GM19438 (cell line): ENCODE measurements at regions not wholly inside any gene's neighbourhood (a gene's known extent, or its start where the extent isn't known, plus 50 kb on each side); places are given as distances from the start of the nearest gene placed in this dataset.
"Not testable (repeated sequence)": the region's sequence is repeated elsewhere in the genome, so short reads cannot be mapped to it uniquely, and the experiment has no call there.

Experiments used
- ATAC-seq: cut with Tn5 transposase; IDR thresholded peaks from one replicate; pipeline ENCODE4 v1.9.1; 2021; ENCODE audit warnings: low read depth; ENCODE audit not compliant: unreplicated experiment

- ATAC-seq: no peak
Observed at GRCh38 chr5:122665051-122665450, 109.8 kb upstream of the SNX2 start.

GRCh38 chr5:122668552-122668951 is 106.3 kb upstream of the SNX2 start:
- ATAC-seq: no peak

GRCh38 chr5:122669709-122670108 is 105.2 kb upstream of the SNX2 start:
- not testable (repeated sequence) for ATAC-seq

GRCh38 chr5:122673343-122673742 is 101.5 kb upstream of the SNX2 start:
- ATAC-seq: no peak

GRCh38 chr5:122674385-122674784 is 100.5 kb upstream of the SNX2 start:
- ATAC-seq: no peak

- ATAC-seq: no peak
Observed at GRCh38 chr5:122680623-122681350, 94.1 kb upstream of the SNX2 start.

- no peak for ATAC-seq
Observed at GRCh38 chr5:122683631-122684030, 91.2 kb upstream of the SNX2 start.

GRCh38 chr5:122690266-122690665 is 84.6 kb upstream of the SNX2 start:
- ATAC-seq: no peak

- no peak for ATAC-seq
Observed at GRCh38 chr5:122691931-122692330, 82.9 kb upstream of the SNX2 start.

- no peak for ATAC-seq
Observed at GRCh38 chr5:122693963-122694362, 80.9 kb upstream of the SNX2 start.

GRCh38 chr5:122694884-122695283 is 80.0 kb upstream of the SNX2 start:
- no peak for ATAC-seq

- ATAC-seq: not testable (repeated sequence)
Observed at GRCh38 chr5:122696735-122697134, 78.1 kb upstream of the SNX2 start.

- no peak for ATAC-seq
Observed at GRCh38 chr5:122697191-122697590, 77.7 kb upstream of the SNX2 start.

GRCh38 chr5:122699201-122699600 is 75.7 kb upstream of the SNX2 start:
- ATAC-seq: no peak

GRCh38 chr5:122701640-122702523 is 73.0 kb upstream of the SNX2 start:
- ATAC-seq: peak; percentile 98

- no peak for ATAC-seq
Observed at GRCh38 chr5:122702524-122702875, 72.4 kb upstream of the SNX2 start.

- ATAC-seq: no peak
Observed at GRCh38 chr5:122703203-122703602, 71.7 kb upstream of the SNX2 start.

GRCh38 chr5:122704247-122705036 is 70.4 kb upstream of the SNX2 start:
- no peak for ATAC-seq

GRCh38 chr5:122705851-122706250 is 69.0 kb upstream of the SNX2 start:
- ATAC-seq: no peak

GRCh38 chr5:122707796-122708195 is 67.1 kb upstream of the SNX2 start:
- no peak for ATAC-seq

GRCh38 chr5:122713041-122713440 is 61.8 kb upstream of the SNX2 start:
- ATAC-seq: no peak
